ENCODE measurements at regions not wholly inside any gene's neighbourhood (a gene's known extent, or its start where the extent isn't known, plus 50 kb on each side); places are given as distances from the start of the nearest gene placed in this dataset.

- Histone ChIP-seq H3K9ac (ENCODE audit: extremely low read depth, insufficient read length, low read length) (no peak overlapping the region), H2BK120ac (ENCODE audit: low read depth, low read length, poor library complexity, severe bottlenecking) (no peak overlapping the region), H3T11ph (ENCODE audit: low read length) (no peak overlapping the region), H2BK15ac (ENCODE audit: low read depth, low read length) (no peak overlapping the region), H2AFZ (ENCODE audit: low read length) (no peak overlapping the region), H4K20me1 (ENCODE audit: control insufficient read depth, insufficient read depth, insufficient read length) (no peaks in the 10 kb centered on the region), H2AK5ac (ENCODE audit: insufficient read length, low read length) (no peak overlapping the region), H3K23me2 (ENCODE audit: insufficient read length, low read depth, low read length, poor library complexity, severe bottlenecking) (no peaks in the 10 kb centered on the region), H3K4ac (ENCODE audit: low read depth, low read length) (no peak overlapping the region), H4K5ac (ENCODE audit: insufficient read length, low read depth, low read length) (no peak overlapping the region), H4K91ac (ENCODE audit: insufficient read length, low read depth, low read length) (no peak overlapping the region), H2BK5ac (ENCODE audit: insufficient read length, low read length) (no peak overlapping the region), H3K4me2 (ENCODE audit: insufficient read depth, insufficient read length, low read length) (no peak overlapping the region), H3K79me2 (ENCODE audit: insufficient read depth, low read length) (no peaks in the 10 kb centered on the region), H3K27me3 (ENCODE audit: insufficient read depth, low read length) (no peaks in the 10 kb centered on the region), H3K18ac (ENCODE audit: insufficient read length, low read depth, low read length) (no peak overlapping the region), H3K14ac (ENCODE audit: insufficient read depth, low read length) (no peak overlapping the region), H4K8ac (replicated peaks; ENCODE audit: insufficient read length, low read depth, low read length) (no peak overlapping the region), H3K56ac (ENCODE audit: insufficient read length, low read depth, low read length) (no peak overlapping the region), H3K79me1 (ENCODE audit: insufficient read depth, low read depth, low read length, poor library complexity, severe bottlenecking) (no peaks in the 10 kb centered on the region), H2BK12ac (ENCODE audit: insufficient read length, low read depth, low read length) (no peak overlapping the region), H3K27ac (ENCODE audit: insufficient read length, low read depth, low read length) (no peak overlapping the region), H3K9me3 (ENCODE audit: control insufficient read depth, low read depth, low read length) (no peaks in the 10 kb centered on the region), H3K23ac (ENCODE audit: insufficient read length, low read depth, low read length) (no peak overlapping the region), H3K4me1 (ENCODE audit: insufficient read depth, low read length) (no peaks in the 10 kb centered on the region), H2BK20ac (ENCODE audit: low read depth, low read length, poor library complexity, severe bottlenecking) (no peak overlapping the region)
- no peak for TF ChIP-seq CTCF (conservative IDR thresholded peaks at IDR 0.05)
- H3K4me1 Mint-ChIP-seq: no peaks in the 10 kb centered on the region
- WGBS (ENCODE audit: extremely low coverage, insufficient read length, low lambda C conversion rate): no CpG with 5 or more reads among the region's 2 CpGs
- no peak overlapping the region for H3K4me3 Mint-ChIP-seq
- peaks cover 2 to 8% (median 3%) of the 10 kb centered on the region in 3 experiments; a peak in 6 of 7 replicates for H3K36me3 Mint-ChIP-seq (ENCODE audit: insufficient read depth in 1 of 3, low read depth in 3 of 3)
- peaks cover 17 to 23% of the 10 kb centered on the region in 2 experiments for H3K9me3 Mint-ChIP-seq
- no peak overlapping the region for H3K27ac Mint-ChIP-seq
- no peak for DNase-seq
- H3K27me3 Mint-ChIP-seq (ENCODE audit: low read depth): no peaks in the 10 kb centered on the region; the same call in 1 of the 2 replicates
Observed at GRCh38 chr6:54525731-54526130, 217.5 kb downstream of the TINAG start.

Data from H9 (cell line).